Liver (tissue), 3 donors: ENCODE measurements at regions not wholly inside any gene's neighbourhood (a gene's known extent, or its start where the extent isn't known, plus 50 kb on each side); places are given as distances from the start of the nearest gene placed in this dataset.

Experiments
- CTCF ChIP-seq: fragments of 150-350 bp; IDR thresholded peaks from 2 replicates; pipeline ENCODE4 v1.5.1; 2017; ENCODE audit warnings: improper control_type of control experiment, low read depth, low read length; ENCODE audit not compliant: missing input control
- GABPA ChIP-seq, 2 donors: IDR thresholded peaks in 1 of 2; conservative IDR thresholded peaks in 1 of 2; 2 replicates each; pipeline ENCODE4 v1.6.1; 2016; ENCODE audit warnings: antibody characterized with exemption in 2 of 2, mild to moderate bottlenecking in 1 of 2, moderate library complexity in 1 of 2
- TAF1 ChIP-seq: conservative IDR thresholded peaks from 2 replicates; pipeline ENCODE4 v1.6.1; 2016; ENCODE audit warnings: antibody characterized with exemption, mild to moderate bottlenecking
- donor health status: healthy.
- donor health status: healthy.

- no peak for TF ChIP-seq CTCF
- TF ChIP-seq GABPA (IDR thresholded peaks at IDR 0.05 in 1 of 2, conservative IDR thresholded peaks at IDR 0.05 in 1 of 2): no peak
- TF ChIP-seq TAF1: no peak
Observed at GRCh38 chr9:74044844-74045243, 452.3 kb upstream of the RORB start.
